Colonic mucosa (tissue), 4 donors: ENCODE measurements at regions not wholly inside any gene's neighbourhood (a gene's known extent, or its start where the extent isn't known, plus 50 kb on each side); places are given as distances from the start of the nearest gene placed in this dataset.

Experiments used
- DNase-seq: peaks from one replicate; pipeline ENCODE4 v3.0.0-alpha.2; 2020
- H3K27ac ChIP-seq: fragments of 200-600 bp; one replicate; pipeline ENCODE4 v1.8.0; 2021
- H3K27me3 ChIP-seq: fragments of 200-600 bp; one replicate; pipeline ENCODE4 v1.8.0; 2021
- H3K36me3 ChIP-seq: fragments of 200-600 bp; one replicate; pipeline ENCODE4 v1.8.0; 2021
- H3K4me1 ChIP-seq: fragments of 200-600 bp; one replicate; pipeline ENCODE4 v1.8.0; 2021; ENCODE audit warnings: mild to moderate bottlenecking
- H3K4me3 ChIP-seq: fragments of 200-600 bp; one replicate; pipeline ENCODE4 v1.8.0; 2021
- H3K9ac ChIP-seq, 2 donors: one replicate each; pipeline ENCODE4 v1.7.0; 2013; ENCODE audit warnings: control low read depth in 2 of 2, low read depth in 2 of 2, low read length in 2 of 2
- H3K9me3 ChIP-seq: fragments of 200-600 bp; one replicate; pipeline ENCODE4 v1.8.0; 2021
- CTCF ChIP-seq: fragments of 200-600 bp; IDR thresholded peaks from one replicate; pipeline ENCODE4 v1.8.0; 2022; ENCODE audit warnings: antibody characterized with exemption, mild to moderate bottlenecking
- intact Hi-C: fragments of 100-400 bp; cut with DNase I; formaldehyde crosslinking; loops from one replicate; pipeline ENCODE4 v1.14.1; 2022
- donor health status: healthy.
- donor health status: DM: no; HTN: no; CAD: no.
- donor health status: DM: no; HTN: no; CAD: no.

GRCh38 chr22:49660794-49661781 is 166.6 kb downstream of the BRD1 start:
- no peak overlapping the region for H3K27ac ChIP-seq
- H3K4me1 ChIP-seq, result no peaks in the 10 kb centered on the region
- intact Hi-C loops, result loop anchor here (10.0 kb wide), 1 partner anchor 56 kb away; no protein-coding TSS in a partner anchor
- H3K27me3 ChIP-seq, result no peaks in the 10 kb centered on the region
- no peak overlapping the region for H3K4me3 ChIP-seq
- no peak for TF ChIP-seq CTCF
- DNase-seq, result no peak
- no peaks in the 10 kb centered on the region for H3K36me3 ChIP-seq
- H3K9me3 ChIP-seq, result no peaks in the 10 kb centered on the region
- H3K9ac ChIP-seq, result no peak overlapping the region

DNA sequence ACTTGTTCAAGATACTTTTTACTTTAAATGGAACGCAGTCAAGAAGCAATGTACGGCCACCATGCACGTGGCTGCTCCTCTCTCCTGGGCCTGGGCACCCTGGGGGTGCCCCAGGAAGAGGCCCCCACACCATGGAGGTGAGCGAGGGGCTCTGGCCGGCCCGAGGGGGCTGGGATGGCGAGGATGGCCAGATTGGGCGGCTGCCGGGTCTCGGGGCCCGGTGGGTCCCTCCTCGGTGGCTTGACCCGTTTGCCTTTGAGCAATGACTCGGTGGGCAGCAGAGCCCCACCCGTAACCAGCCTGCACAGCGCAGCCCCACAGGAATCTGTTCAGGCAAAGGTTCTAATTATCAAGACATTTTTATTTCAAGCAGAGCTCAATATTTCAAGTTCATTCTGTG is 167.4 kb downstream of the BRD1 start:
- Histone ChIP-seq H3K27me3 (no peaks in the 10 kb centered on the region), H3K36me3 (no peaks in the 10 kb centered on the region), H3K4me3 (no peak overlapping the region), H3K4me1 (no peaks in the 10 kb centered on the region), H3K9me3 (no peaks in the 10 kb centered on the region), H3K27ac (no peak overlapping the region), H3K9ac (no peak overlapping the region)
- intact Hi-C loops, result loop anchor here (10.0 kb wide), 1 partner anchor 56 kb away; no protein-coding TSS in a partner anchor
- no peak for DNase-seq
- no peak for TF ChIP-seq CTCF

- Histone ChIP-seq H3K9ac (no peak overlapping the region), H3K36me3 (no peaks in the 10 kb centered on the region), H3K4me3 (no peak overlapping the region), H3K27me3 (no peaks in the 10 kb centered on the region), H3K9me3 (no peaks in the 10 kb centered on the region), H3K27ac (no peak overlapping the region), H3K4me1 (no peaks in the 10 kb centered on the region)
- no peak for TF ChIP-seq CTCF
- intact Hi-C loops, result loop anchor here (10.0 kb wide), 1 partner anchor 55 kb away; no protein-coding TSS in a partner anchor
- no peak for DNase-seq
Observed at GRCh38 chr22:49659924-49660315, 167.8 kb downstream of the BRD1 start.

GRCh38 chr22:49659281-49659923 is 168.3 kb downstream of the BRD1 start:
- Histone ChIP-seq H3K4me1 (no peaks in the 10 kb centered on the region), H3K4me3 (no peak overlapping the region), H3K9me3 (no peaks in the 10 kb centered on the region), H3K36me3 (no peaks in the 10 kb centered on the region), H3K27ac (no peak overlapping the region), H3K9ac (no peak overlapping the region), H3K27me3 (no peaks in the 10 kb centered on the region)
- no peak for DNase-seq
- TF ChIP-seq CTCF, result no peak
- intact Hi-C loops, result no loop called here

DNA sequence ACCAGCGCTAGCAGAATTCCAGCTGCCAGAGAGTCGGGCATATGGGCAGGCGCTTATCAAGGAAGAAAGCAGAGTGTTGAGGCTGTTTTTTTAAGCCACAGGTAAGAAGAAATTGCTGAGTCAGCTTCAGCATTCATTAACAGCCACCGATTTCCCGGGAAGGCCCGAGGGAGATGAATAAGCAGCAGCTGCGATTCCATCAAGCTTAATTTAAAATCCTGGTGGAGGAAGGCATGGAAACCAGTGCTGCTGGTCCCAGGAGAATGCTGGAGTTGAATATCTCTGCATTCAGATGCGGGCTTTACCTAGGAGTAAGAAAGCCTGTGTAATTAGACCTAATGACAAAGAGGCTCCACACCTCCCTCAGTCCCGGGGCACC is 168.8 kb downstream of the BRD1 start:
- Histone ChIP-seq H3K9ac (no peak overlapping the region), H3K27ac (no peak overlapping the region), H3K27me3 (no peaks in the 10 kb centered on the region), H3K4me1 (no peaks in the 10 kb centered on the region), H3K36me3 (no peaks in the 10 kb centered on the region), H3K4me3 (no peak overlapping the region), H3K9me3 (no peaks in the 10 kb centered on the region)
- no peak for TF ChIP-seq CTCF
- DNase-seq, result no peak
- intact Hi-C loops, result no loop called here
